Astrocyte (in vitro differentiated cells and primary cell): ENCODE measurements at regions not wholly inside any gene's neighbourhood (a gene's known extent, or its start where the extent isn't known, plus 50 kb on each side); places are given as distances from the start of the nearest gene placed in this dataset.

Source experiments
- EZH2 ChIP-seq: IDR thresholded peaks from 2 replicates; pipeline ENCODE4 v1.6.1; 2012; ENCODE audit warnings: mild to moderate bottlenecking, low read length, inconsistent platforms; ENCODE audit not compliant: insufficient read depth
- TF ChIP-seq, protein P1 (sequence below): IDR thresholded peaks from 2 replicates; pipeline ENCODE4 v1.5.1; 2011; ENCODE audit warnings: low read depth, mild to moderate bottlenecking, inconsistent platforms, low read length, moderate library complexity; ENCODE audit not compliant: insufficient read depth

DNA sequence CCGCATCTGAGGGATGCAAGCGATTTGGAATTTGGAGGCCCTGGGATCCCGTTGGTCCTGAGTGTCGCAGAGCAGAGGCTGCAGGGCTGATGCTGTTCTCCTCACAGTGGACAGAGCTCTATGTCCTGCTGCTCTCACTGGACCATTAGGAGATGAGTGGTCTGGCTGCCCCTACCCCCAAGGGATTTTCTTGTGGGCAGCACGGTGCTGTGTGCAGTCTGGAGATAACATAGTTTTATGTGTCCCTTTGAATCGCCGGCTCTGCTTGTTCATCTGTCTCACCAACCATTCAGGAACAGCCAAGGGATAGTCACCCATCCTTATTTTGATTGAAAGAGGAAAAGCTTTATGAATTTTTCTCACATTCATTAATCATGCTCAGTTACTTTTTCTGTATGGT lies 49.9 kb downstream of the CHRM3 start:
- no peak for TF ChIP-seq EZH2
- TF ChIP-seq, protein P1, sequence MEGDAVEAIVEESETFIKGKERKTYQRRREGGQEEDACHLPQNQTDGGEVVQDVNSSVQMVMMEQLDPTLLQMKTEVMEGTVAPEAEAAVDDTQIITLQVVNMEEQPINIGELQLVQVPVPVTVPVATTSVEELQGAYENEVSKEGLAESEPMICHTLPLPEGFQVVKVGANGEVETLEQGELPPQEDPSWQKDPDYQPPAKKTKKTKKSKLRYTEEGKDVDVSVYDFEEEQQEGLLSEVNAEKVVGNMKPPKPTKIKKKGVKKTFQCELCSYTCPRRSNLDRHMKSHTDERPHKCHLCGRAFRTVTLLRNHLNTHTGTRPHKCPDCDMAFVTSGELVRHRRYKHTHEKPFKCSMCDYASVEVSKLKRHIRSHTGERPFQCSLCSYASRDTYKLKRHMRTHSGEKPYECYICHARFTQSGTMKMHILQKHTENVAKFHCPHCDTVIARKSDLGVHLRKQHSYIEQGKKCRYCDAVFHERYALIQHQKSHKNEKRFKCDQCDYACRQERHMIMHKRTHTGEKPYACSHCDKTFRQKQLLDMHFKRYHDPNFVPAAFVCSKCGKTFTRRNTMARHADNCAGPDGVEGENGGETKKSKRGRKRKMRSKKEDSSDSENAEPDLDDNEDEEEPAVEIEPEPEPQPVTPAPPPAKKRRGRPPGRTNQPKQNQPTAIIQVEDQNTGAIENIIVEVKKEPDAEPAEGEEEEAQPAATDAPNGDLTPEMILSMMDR = no peak
